Body of pancreas (tissue), 4 donors: ENCODE measurements at regions not wholly inside any gene's neighbourhood (a gene's known extent, or its start where the extent isn't known, plus 50 kb on each side); places are given as distances from the start of the nearest gene placed in this dataset.
"Not testable (repeated sequence)": the region's sequence is repeated elsewhere in the genome, so short reads cannot be mapped to it uniquely, and the experiment has no call there.

Experiments
- POLR2A ChIP-seq, 3 donors: fragments of 450-650 bp; IDR thresholded peaks; one replicate each; pipeline ENCODE4 v1.6.1; 2016; ENCODE audit warnings: antibody characterized with exemption in 3 of 3, mild to moderate bottlenecking in 2 of 3
- TF ChIP-seq, protein P1 (sequence below), 7 experiments: fragments of 450-650 bp in 4 of 7; fragments of 200-600 bp in 3 of 7; sonication (generic) in 3 of 7; IDR thresholded peaks; one replicate each; pipeline ENCODE4 v1.5.1; 2016 to 2019; ENCODE audit warnings: antibody characterized with exemption in 7 of 7

DNA sequence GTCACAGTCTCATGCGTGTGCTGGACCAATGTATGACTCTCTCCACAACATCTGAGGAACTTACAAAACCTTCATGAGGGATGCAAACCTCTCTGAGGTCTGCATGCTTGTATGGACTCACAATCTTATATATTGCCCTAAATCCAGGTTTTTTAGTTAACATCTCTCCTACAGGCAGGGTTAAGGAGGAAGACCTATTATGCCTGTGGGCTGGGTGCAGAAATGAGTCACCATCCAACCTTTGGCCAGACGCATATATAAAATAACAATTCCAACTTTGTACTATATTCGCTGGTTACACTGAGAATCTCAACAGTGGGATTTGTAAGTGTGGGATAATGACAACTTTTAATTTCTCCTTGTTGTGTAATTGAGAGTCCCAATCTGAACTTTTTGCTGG is 160.2 kb upstream of the BPY2C start:
- TF ChIP-seq POLR2A (IDR thresholded peaks at IDR 0.05), result not testable (repeated sequence)
- TF ChIP-seq, protein P1, sequence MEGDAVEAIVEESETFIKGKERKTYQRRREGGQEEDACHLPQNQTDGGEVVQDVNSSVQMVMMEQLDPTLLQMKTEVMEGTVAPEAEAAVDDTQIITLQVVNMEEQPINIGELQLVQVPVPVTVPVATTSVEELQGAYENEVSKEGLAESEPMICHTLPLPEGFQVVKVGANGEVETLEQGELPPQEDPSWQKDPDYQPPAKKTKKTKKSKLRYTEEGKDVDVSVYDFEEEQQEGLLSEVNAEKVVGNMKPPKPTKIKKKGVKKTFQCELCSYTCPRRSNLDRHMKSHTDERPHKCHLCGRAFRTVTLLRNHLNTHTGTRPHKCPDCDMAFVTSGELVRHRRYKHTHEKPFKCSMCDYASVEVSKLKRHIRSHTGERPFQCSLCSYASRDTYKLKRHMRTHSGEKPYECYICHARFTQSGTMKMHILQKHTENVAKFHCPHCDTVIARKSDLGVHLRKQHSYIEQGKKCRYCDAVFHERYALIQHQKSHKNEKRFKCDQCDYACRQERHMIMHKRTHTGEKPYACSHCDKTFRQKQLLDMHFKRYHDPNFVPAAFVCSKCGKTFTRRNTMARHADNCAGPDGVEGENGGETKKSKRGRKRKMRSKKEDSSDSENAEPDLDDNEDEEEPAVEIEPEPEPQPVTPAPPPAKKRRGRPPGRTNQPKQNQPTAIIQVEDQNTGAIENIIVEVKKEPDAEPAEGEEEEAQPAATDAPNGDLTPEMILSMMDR (IDR thresholded peaks at IDR 0.05), result not testable (repeated sequence)
